ENCODE measurements at regions not wholly inside any gene's neighbourhood (a gene's known extent, or its start where the extent isn't known, plus 50 kb on each side); places are given as distances from the start of the nearest gene placed in this dataset.

DNA sequence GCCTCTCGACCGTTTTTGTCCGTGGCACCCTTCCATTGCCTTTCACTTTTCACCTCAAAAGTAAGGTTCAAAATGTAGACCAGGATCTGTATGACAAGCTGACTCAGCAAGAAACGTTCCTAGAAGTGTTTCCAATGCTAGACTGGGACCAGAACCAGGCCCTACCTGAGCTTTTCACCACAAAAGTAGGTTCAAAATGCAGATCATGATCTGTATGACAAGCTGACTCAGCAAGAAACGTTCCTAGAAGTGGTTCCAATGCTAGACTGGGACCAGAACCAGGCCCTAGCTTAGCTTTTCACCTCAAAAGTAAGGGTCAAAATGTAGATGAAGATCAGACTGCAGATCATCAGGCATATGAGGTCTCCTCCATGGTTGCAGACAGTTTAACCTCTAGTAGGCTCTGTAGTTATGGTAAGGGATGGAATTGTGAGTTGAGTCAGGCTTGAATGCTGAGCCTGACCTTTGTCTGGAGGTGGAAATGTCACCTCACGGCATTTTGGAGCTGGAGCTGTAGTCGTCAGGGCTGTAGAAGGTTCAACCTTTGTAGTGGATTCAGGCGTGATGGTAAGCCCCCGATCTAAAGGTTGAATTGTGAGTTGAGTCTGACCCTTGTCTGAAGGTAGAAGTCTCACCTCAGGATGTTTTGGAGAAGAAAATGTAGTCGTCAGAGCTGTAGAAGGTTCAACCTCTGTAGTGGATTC, 50.2 kb upstream of the TMEM97 start:
- intact Hi-C loops (cut with DNase I): no loop called here
- H3K9me3 ChIP-seq (ENCODE audit: control insufficient read depth, low read length): no peaks in the 10 kb centered on the region
- H3K27me3 ChIP-seq (ENCODE audit: control insufficient read depth in 1 of 2, insufficient read depth in 2 of 2, low read length in 1 of 2): no peaks in the 10 kb centered on the region
- DNase-seq (no peak), ATAC-seq (ENCODE audit: low FRiP score) (no peak)
- H3K4me3 ChIP-seq (ENCODE audit: low read length in 2 of 2): no peak overlapping the region
- WGBS, 2 donors: 80 to 81% methylated on average over 10 of the region's 10 CpGs
- no peak overlapping the region for H3K27ac ChIP-seq (ENCODE audit: low read depth in 1 of 2, low read length in 2 of 2)
- no peaks in the 10 kb centered on the region for H3K36me3 ChIP-seq (ENCODE audit: control insufficient read depth in 1 of 2, insufficient read depth in 2 of 2, low read length in 1 of 2)
- no peaks in the 10 kb centered on the region for H3K4me1 ChIP-seq (ENCODE audit: control insufficient read depth in 1 of 2, insufficient read depth in 2 of 2, low read length in 2 of 2)
